MV-4-11 (cell line): ENCODE measurements at regions not wholly inside any gene's neighbourhood (a gene's known extent, or its start where the extent isn't known, plus 50 kb on each side); places are given as distances from the start of the nearest gene placed in this dataset.
"Not testable (repeated sequence)": the region's sequence is repeated elsewhere in the genome, so short reads cannot be mapped to it uniquely, and the experiment has no call there.

Experiments used
- DNase-seq: peaks from one replicate; lab custom pipeline; 2025; lab: John Stamatoyannopoulos, UW

DNA sequence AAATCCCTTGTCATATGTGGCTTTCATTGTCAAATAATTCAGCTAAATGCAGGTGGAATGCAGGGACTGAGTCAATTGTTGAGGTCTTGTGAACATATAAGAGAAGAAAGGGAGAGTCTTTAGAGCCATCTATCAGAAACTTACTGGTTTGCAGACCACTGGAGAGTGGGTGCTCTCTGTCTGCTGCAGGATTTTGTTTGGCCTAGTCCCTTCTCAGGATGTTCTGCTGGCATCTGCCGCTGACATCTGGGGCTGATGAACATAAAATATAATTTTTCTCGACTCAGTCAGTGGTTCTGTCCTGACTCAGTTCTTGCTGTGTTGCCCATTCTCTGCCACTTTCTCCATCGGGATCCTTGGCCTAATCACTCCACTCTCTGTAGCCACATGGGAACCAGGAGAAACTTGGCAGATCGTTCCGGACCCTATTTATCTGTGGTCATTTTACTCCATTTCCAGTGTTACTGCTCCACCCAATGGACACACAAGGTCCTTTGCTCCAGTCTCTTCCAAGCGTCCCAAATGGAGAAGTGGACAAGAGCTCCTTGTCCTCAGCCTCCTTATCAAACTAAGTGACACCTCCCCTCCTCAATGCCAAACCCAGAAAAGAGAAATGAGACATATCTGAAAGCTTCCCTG, 436.2 kb downstream of the FAT4 start:
- no peak for DNase-seq

DNA sequence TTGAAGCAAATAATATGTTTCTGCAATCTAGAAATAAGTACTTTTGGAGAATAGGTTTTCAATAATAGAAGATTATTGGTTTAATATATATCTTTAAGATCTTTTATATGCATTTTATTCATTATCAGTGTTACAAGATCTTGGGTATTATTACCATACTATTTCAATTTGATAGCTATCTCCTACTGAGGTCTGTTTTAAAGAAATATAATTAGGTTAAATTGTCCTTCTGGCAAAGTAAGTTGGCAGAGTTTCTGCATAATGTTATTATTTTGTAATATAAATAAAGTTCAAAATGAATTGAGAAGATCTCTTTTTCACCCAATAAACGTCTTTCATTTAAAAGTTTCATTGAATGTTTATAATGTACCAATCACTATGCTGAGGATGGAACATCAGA, 443.7 kb downstream of the FAT4 start:
- DNase-seq: no peak

DNA sequence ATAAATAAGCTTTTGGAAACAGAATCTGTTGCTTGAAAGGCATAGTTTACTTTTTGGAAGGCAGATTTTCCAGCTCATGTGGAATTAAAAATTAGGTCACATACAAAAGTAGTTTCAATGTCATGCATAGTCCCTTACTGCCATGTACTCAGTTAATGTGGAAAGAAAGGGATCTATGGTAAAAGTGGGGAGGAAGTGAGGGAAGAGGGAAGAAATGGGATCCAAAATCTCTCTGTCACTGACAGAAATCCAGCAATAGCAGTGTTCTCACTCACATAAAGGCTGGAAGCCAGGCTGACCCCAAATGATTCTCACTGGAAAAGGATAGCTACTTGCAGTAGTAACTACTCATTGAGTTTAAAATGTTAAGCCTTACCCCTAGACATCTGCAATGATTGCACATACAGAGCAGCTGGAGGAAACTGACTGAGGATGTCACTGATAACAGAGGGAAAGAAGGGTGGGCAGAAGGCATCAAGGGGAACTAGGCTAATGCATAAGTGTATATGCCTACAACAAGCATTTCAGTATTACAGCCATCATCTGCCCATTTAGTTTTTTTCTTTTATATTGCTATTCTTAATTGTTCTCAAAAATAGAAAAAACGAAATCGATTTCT, 445.6 kb downstream of the FAT4 start:
- DNase-seq: no peak

DNA sequence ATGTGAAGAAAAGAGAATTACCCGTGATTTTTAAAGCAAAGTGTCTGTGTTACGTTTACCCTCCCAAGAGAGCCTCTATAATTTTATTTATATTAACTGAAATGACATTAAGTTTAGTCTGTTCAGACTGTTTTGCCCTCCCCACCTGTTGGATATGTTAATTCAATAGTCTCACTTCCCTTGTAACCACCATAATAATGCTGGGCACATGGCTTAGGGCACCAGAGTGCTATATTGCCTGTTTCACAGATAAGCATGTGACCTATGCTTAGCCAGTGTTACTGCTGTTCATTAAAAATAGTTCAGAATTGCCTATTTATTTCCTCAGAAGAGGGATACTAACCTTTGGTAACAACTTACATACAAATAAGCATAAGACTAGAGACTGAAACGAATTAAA, 446.2 kb downstream of the FAT4 start:
- no peak for DNase-seq

DNA sequence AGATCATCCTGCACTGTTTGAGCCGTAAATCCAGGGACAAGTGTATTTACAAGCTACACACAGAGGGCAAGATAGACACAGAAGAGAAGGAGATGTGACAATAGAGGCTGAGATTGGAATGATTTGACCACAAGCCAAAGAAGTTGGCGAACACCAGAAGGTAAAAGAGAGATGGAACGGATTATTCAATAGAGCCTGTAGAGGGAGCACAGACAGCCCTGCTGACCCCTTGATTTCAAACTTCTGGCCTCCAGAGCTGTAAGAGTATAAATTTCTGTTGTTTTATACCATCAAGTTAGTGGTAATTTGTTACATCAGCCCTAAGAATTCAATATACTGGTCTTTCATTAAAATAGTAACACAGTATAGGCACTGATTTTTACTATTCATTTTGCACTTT, 447.8 kb downstream of the FAT4 start:
- no peak for DNase-seq

DNA sequence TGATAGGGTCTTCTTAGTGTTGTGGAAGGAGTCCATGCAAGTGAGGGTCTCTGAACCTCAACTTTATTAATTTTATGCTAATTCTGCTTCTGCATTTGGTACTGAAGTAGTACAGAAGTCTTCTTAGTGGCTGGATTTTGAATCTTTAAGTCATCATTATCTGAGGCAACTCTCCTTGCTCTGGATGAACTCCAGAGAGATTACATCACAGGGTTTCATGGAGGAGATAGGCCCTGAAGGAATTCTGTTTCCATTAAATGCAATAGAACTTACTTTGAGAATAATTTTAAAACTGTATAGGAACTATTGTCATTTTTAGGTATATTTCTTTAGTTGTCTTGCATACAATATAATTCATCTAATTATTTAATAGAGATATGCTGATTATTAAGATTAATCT, 451.2 kb downstream of the FAT4 start:
- DNase-seq: no peak

DNA sequence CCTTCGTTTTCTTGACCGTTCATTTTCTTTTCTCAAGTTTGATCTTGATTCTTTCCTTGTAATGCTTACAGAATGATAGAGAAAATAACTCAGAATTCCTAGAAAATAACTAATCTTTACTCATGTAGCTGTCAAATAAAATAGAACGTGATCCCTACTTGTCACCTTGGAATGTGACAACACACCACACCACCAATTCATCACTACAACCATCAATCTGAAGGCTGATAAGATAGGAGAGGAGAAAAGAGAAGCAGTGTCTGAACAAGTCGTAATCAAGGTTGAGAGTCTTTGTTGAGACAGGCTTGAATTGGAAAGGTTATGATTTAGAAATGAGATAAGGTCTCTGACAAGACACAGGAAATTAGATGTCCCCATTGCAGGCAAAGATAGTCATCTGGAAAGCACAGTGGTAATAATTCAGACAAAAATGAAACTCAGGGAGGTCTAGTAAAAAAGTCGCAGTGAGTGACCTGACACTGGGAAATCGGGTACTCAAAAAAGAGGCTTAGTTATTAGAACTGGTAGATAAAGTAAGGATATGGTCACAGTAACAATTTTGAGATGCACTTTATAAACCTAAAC, 456.2 kb downstream of the FAT4 start:
- DNase-seq: no peak

DNA sequence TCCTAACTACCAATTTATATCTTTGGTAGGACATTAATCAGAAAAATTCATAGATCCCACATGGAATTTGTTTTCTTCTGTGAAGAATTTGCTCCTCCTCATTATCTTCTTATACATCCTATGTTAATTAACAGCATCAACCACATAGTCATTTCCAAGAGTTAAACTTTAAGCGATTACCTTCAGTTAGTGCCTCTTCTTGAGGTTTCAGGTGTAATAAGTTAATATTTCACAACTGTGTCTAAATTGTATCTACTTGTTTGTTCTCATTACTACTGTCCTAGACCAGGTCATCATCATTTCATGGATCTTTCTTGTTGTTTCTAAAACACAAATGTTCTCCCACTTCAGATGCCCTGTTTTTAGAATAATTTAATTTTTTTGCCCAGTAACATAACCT, 457.9 kb downstream of the FAT4 start:
- no peak for DNase-seq

DNA sequence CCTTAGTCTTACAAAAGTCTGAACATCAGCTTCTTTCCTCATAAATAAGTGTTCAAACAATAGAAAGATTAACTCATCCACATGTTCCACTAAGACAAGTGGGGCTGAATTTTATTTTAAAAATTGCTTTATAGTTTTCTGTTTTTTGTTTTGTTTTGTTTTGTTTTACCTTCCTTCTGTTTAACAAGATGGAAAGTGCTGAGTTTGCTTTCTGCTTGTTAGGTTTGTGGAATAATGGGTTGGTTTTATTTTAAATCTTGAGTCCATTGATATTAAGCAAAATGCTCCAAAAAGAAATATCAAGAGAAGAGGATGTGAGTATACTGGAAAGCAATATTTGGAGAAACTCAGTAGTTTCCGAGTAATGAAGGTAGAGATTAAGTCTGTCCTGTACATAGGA, 458.7 kb downstream of the FAT4 start:
- no peak for DNase-seq

DNA sequence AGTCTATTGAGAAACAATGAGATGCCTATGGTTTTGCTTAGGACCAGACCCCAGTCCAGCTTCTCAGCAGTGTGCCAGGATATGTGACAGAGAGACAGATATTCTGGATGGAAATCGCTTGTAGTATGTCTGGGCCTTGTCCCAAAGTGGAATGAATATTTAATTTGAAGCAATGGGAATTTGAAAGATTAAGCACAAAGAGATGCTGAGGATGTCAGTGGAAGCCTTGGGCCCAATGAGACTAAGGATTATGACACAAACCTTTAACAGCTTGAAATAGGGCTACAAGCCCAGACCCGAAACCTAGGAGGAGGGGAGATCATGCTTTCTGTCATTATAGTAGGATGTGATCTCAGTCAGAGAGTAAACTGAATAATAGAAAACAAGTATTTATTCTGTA, 459.2 kb downstream of the FAT4 start:
- no peak for DNase-seq

DNA sequence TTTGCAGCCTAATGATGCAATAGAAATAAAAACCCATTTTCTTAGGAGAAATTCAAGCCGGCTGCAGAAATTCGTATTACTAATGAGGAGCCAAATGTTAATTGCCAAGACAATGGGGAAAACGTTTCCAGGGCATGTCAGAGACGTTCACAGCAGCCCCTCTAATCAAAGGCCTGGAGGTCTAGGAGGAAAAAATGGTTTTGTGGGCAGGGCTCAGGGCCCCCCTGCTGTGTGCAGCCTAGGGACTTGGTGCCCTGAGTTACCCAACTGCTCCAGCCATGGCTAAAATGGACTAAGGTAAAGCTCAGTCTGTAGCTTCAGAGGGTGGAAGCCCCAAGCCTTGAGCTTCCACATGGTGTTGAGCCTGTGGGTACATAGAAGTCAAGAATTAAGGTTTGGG, 461.4 kb downstream of the FAT4 start:
- no peak for DNase-seq

DNA sequence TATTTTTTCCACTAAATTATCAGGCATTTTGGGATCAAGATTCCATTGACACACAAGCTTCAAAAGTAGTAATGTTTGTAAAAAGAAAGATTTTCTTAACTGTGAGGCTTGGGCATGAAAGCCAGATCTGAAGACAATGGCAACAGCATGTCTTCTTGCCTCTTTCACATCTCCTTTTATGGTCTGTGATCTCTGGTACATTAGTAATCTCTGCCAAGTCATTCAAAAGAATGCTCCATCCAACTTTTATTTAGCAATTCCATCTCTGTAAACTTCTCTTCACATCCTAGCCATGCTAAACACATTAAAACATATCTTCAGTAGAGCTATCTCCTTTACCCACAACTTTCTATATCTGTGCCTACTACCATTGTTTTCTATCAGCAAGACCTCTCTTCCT, 465.4 kb downstream of the FAT4 start:
- no peak for DNase-seq

DNA sequence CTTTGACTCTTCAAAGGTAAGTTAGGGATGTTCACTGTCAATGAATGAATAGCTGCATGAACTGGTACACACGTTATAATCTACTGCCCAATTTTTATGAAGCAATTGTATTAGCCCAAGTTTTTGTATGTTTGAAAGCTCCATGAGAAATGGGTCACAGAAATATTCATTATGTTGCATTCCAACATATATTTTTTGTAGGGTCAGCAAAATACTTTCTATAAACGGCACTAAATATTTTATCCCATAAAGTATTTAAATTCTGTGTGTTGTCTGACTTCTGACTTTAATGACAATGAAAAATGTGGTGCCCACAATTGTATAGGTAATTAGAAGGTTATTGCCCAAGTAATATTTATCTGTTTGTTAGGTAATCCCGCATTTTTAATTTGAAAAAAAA, 466.0 kb downstream of the FAT4 start:
- no peak for DNase-seq

DNA sequence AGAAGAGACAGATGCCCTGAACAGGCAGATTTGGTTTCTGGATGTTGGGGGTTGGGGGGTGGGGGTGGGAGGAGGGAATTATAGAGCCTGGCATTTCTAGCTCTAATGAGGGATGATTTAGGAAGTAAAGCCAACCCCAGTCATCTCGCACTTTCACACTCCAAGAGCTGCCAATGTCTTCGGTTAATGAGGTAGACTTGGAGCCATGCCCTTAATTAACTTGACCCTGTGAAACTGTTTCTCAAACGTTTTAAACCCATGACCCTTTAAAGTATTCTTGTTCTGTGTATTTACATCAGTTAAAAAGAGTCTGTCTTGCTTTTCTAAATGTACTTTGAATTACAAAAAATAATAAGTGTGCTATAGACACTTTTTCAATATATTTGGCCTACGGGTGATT, 466.9 kb downstream of the FAT4 start:
- DNase-seq: no peak

DNA sequence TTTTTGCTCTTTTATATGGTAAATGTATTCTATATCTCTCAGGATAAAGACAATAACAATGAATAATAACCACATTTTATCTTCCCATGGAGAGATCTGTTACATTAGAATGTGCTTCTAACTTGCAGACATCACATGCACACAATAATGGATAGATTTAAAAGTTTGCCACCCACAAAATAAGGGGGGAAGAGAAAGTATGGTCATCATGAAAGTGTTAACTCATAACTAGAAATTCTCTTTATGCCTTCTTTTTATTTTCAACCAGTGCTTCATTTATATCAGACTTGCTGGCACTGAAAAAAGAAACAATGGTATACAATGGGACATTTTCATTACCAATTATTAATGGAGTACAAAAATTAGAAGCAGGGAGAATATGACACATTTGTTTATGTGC, 470.0 kb downstream of the FAT4 start:
- no peak for DNase-seq

DNA sequence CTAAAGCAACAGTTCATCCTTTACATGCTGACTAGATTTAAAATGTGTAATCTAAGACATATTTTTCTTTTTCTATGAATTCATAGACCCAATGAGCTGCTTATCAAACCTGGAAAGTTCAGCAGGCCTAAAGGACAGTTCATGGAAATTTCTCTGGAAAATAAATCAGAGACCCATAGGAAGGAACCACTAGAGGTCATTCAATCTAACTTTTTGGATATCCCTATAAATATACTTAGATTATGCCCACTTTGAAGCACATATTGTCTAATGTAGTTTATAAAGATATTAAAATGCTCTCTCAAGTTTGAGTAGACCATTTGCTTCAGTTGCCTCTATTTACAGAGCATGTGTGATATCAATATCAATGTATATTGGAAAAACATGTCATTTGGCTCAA, 473.0 kb downstream of the FAT4 start:
- DNase-seq: no peak

DNA sequence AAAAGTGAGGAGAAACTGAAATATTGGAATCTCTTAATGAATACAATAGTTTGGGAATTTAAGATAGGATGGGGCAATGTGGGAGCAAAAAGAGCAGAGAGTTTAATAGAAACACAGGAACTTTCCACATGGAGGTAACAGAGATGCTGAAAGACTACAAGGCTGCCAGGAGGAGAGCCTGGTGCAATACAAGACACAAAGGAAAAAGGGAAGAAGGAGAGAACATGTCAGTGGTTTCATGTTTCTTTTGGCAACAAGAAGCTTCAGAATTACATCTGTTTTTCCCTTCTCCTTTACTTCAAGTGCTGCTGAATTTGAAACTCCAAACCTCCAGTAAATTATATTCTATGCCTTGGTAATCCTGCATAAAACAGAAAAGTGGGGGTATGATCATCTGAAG, 474.3 kb downstream of the FAT4 start:
- DNase-seq: no peak

DNA sequence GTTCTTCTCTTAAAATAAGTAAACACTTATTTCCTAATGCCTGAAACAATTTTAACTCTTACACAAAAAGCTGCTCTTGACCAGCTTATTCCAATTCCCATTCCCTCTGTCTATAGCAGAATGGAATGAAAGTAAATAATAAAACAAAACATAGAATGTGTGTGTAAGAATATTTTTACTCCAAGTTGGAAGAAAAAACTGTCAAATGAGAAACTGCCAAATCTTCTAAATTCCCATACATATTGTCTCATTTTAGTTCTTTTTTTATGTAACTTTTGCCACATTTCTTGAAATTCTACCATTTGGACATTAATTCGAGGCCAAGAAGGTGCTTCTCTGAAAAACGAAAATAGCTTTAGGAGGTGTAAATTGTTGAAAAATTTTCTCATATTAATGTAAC, 477.1 kb downstream of the FAT4 start:
- no peak for DNase-seq

DNA sequence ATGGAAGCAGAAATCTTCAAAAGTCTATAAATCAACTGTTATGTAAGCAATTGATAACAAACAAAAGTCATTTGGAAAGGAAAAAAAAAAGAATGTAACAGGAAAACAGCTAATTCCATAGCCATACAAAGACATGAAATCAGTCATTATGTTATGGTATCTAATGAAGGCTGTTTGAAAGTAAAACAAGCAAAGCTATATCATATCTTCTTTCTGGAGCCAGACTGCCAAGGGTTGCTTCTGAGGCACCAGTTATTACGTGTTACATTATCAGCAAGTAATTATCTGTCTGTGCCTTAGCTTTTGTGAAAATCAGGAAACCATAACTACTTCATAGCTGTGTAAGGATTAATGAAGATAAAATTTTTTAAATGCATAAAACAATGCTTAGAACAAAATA, 480.2 kb downstream of the FAT4 start:
- DNase-seq: no peak

DNA sequence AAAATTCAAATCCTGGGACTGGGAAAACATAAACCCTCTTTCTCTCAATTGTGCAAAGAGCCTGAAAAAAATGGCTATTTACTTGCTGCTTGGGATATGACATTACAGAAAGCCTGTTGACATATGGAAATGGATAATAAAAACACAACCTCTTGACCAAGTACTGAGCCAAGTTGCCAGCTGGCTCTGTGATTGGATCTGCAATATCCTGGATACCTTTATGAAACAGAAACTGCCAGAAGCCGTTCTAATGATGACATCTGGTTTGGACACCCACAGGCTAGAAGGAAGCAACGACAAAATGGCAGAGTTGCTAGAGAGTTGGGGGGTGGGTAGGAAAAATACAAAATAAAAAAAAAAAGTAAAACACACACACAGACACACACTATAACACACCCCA, 481.4 kb downstream of the FAT4 start:
- DNase-seq: no peak

DNA sequence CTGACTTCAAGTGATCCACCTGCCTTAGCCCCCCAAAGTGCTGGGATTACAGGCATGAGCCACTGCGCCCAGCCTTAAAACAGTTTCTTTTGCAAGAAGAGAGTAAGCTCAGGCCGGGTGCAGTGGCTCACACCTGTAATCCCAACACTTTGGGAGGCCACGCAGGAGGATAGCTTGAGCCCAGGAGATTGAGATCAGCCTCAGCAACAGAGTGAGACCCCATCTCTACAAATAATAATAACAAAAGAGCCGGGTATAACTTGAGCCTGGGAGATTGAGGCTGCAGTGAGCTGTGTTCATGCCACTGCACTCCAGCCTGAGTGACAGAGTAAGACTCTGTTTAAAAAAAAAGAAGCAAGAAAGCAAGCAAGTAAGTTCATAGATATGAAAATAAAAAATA, 482.9 kb downstream of the FAT4 start:
- not testable (repeated sequence) for DNase-seq

DNA sequence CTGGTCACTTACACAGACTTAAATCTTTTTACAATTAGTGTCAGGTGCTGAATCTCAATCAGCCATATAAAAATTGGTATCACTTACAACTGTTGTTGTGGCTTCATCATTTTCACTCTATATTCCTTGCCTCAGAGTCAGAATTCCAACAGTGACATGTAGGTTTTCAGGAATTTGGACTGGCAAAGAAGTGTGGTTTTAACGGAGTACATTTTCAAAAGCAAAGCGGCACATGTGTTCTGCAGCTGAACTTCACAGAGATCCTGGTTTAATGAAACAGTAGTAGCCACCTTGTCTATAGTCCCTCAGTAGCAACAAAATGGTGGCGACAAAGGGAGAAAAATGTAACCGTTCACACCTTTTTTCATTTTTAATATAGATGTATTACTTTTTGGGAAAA, 486.6 kb downstream of the FAT4 start:
- DNase-seq: no peak

DNA sequence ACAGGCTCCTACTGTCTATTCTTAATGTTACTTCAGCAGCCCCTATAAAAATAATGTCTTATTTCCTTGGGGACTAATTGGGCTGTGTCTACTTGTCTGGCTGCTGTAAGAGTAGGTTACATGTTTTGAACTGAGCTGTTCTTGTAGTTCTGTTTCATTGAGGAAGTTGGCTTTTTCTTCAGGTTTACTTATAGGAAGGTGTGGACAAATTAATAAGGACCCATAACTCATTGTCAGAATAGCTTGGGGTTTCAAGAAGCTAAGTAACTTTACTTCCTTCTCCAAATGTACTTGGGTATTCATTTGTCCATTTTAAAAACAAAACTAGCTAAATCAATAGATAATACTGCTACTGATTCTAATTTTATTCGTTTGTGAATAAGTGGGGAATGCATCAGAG, 487.2 kb downstream of the FAT4 start:
- no peak for DNase-seq

DNA sequence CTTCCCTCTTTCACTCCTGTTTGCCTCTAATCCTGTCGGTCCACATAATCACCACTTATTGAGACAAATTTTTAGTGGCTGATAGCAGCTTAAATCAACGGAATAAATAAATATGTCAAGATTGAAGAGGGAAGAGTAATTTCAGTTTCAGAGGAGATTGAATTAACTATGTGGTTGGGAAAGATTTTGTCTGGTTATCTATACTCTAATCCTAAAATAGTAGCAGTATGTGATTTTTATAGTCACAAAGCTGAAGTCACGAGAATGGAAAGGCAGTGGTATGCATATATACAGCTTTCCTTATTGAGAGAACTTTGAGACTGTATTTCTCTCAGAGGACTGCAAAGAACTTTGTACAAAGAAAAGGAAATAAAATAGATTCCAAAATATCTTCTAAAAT, 493.3 kb downstream of the FAT4 start:
- DNase-seq: no peak
